Effector memory CD8-positive, alpha-beta T cell (primary cell): ENCODE measurements at regions not wholly inside any gene's neighbourhood (a gene's known extent, or its start where the extent isn't known, plus 50 kb on each side); places are given as distances from the start of the nearest gene placed in this dataset.
"Not testable (repeated sequence)": the region's sequence is repeated elsewhere in the genome, so short reads cannot be mapped to it uniquely, and the experiment has no call there.

Source experiments
- ATAC-seq: fragments of 150-1000 bp; cut with Tn5 transposase; replicated peaks from 2 replicates; pipeline ENCODE4 v1.10.0; 2021; ENCODE audit warnings: mild to moderate bottlenecking, moderate library complexity
- DNase-seq, 3 experiments: peaks; one replicate each; pipeline ENCODE4 v3.0.0; 2021
- H3K27ac Mint-ChIP-seq, 2 donors: one replicate each; pipeline ENCODE4 v1.8.0; 2022; ENCODE audit warnings: mild to moderate bottlenecking in 2 of 2, mixed read lengths in 2 of 2, moderate library complexity in 2 of 2
- H3K27me3 Mint-ChIP-seq, 2 donors: one replicate each; pipeline ENCODE4 v1.8.0; 2022; ENCODE audit warnings: mixed read lengths in 2 of 2
- H3K36me3 Mint-ChIP-seq: one replicate; pipeline ENCODE4 v1.8.0; 2022; ENCODE audit warnings: mild to moderate bottlenecking, moderate library complexity, mixed read lengths; ENCODE audit not compliant: insufficient read depth
- H3K4me1 Mint-ChIP-seq, 2 donors: one replicate each; pipeline ENCODE4 v1.8.0; 2022; ENCODE audit warnings: low read depth in 2 of 2, mixed read lengths in 2 of 2
- H3K4me3 Mint-ChIP-seq, 2 donors: one replicate each; pipeline ENCODE4 v1.8.0; 2022; ENCODE audit warnings: mild to moderate bottlenecking in 2 of 2, mixed read lengths in 2 of 2, moderate library complexity in 2 of 2
- H3K9me3 Mint-ChIP-seq, 2 donors: one replicate each; pipeline ENCODE4 v1.8.0; 2022; ENCODE audit warnings: mixed read lengths in 2 of 2

- H3K4me3 Mint-ChIP-seq, result no peak overlapping the region
- no peak overlapping the region for H3K27ac Mint-ChIP-seq
- ATAC-seq (no peak), DNase-seq (no peak)
- H3K27me3 Mint-ChIP-seq, result no peaks in the 10 kb centered on the region
- peaks cover 5% of the 10 kb centered on the region for H3K36me3 Mint-ChIP-seq
- H3K4me1 Mint-ChIP-seq, result no peaks in the 10 kb centered on the region
- peaks cover 0 to 4% of the 10 kb centered on the region in 2 donors for H3K9me3 Mint-ChIP-seq
Observed at GRCh38 chr7:119733127-119733879, 539.7 kb upstream of the KCND2 start.

DNA sequence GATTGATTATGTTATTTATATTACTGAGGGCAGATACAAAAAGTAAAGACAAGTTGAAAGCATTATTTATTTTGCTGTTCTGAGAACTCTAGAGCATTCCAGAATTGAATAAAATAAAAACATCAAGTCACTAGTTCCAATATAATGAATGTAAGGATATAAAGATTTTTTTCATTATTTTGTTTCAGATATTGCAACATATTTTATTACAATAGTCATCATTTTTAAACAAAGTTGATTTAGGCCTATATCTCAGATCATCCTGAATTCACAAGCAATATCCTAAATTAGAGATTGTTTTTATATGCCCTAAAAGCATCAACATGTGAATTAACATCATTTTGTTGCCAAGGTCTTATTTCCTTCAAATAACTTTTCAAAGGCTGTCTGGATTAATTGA lies 535.6 kb upstream of the KCND2 start:
- H3K36me3 Mint-ChIP-seq, result no peaks in the 10 kb centered on the region
- DNase-seq (no peak), ATAC-seq (no peak)
- H3K4me1 Mint-ChIP-seq, result no peaks in the 10 kb centered on the region
- H3K27ac Mint-ChIP-seq, result no peak overlapping the region
- no peak overlapping the region for H3K4me3 Mint-ChIP-seq
- H3K27me3 Mint-ChIP-seq, result no peaks in the 10 kb centered on the region
- peaks cover 2 to 4% of the 10 kb centered on the region in 2 donors for H3K9me3 Mint-ChIP-seq

DNA sequence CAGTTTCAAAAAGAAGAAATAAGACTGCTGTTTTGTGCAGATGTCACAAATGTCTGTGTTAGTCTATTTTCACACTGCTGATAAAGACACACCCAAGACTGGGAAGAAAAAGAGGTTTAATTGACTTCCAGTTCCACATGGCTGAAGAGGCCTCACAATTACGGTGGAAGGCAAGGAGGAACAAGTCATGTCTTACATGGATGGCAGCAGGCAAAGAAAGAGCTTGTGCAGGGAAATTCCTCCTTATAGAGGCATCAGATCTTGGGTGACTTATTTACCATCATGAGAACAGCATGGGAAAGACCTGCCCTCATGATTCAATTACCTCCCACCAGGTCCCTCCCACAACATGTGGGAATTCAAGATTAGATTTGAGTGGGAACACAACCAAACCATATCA lies 527.7 kb upstream of the KCND2 start:
- H3K4me3 Mint-ChIP-seq, H3K27ac Mint-ChIP-seq, ATAC-seq, DNase-seq, H3K36me3 Mint-ChIP-seq, H3K27me3 Mint-ChIP-seq, H3K4me1 Mint-ChIP-seq, H3K9me3 Mint-ChIP-seq: not testable (repeated sequence)

DNA sequence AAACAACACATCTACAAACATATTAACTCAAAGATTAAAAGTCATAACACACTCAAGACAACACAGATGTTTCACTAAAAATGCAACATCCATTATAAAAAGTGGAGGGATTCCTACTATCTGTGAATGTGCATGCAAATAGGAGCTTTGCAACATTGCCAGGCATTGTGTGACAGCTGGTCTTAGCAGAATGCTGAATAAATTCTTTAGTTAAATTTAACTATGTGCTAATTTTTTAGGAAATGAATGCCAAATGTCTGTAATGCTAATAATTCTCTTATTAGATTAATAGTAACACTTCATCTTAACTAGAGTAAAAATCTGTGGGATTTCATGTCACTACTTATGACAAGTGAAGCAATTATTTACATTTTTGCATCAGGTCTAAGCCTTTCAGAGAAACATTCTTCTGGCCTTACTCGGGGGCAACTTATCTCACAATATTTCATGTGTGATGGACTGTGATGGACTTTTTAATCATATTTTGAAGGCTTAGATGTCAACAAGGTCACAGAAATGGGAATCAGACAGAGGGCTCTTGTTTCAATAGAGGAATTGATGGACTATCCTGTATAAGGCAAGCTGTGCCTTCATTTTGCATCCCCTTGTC lies 524.6 kb upstream of the KCND2 start:
- H3K27me3 Mint-ChIP-seq, result no peaks in the 10 kb centered on the region
- DNase-seq, result no peak
- no peaks in the 10 kb centered on the region for H3K36me3 Mint-ChIP-seq
- H3K4me1 Mint-ChIP-seq, result no peaks in the 10 kb centered on the region
- H3K9me3 Mint-ChIP-seq, result no peaks in the 10 kb centered on the region
- no peak overlapping the region for H3K27ac Mint-ChIP-seq
- H3K4me3 Mint-ChIP-seq, result no peak overlapping the region
- ATAC-seq, result no peak

DNA sequence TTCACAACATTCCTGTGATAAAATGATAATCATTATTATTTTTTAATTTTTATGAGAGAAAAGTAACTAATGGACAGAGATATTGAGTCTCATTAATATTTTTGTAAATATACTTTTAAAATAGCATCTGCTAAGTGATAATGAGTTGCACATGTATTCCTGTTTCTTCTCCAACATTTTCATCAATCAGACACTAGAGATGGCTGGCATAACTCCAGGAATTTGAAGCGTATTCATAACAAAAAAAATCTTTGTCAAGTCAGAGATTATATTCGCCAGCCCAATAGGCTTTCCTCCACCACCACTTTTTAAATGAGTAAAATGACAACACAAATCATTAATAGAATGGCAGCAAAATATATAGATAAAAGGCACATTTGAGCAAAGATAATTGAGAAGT lies 524.0 kb upstream of the KCND2 start:
- H3K9me3 Mint-ChIP-seq, result no peaks in the 10 kb centered on the region
- no peak for ATAC-seq
- H3K4me1 Mint-ChIP-seq, result no peaks in the 10 kb centered on the region
- no peaks in the 10 kb centered on the region for H3K27me3 Mint-ChIP-seq
- no peaks in the 10 kb centered on the region for H3K36me3 Mint-ChIP-seq
- no peak for DNase-seq
- no peak overlapping the region for H3K4me3 Mint-ChIP-seq
- no peak overlapping the region for H3K27ac Mint-ChIP-seq

DNA sequence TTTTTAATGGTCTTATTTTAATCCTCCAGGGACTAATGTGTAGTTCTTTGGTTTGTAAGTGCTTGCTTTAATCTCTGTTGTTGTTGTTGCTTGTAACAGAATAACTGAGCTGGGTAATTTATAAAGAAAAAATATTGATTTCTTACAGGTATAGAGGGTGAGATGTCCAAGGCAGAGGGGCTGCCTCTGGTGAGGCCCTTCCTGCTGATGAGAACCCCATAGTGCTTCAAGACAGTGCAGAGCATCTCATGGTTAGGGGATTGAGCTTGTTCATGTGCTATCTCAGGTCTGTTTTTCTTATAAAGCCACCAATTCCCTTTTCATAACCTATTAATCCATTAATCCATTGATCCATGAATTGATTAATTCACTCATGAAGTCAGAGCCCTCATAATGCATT lies 516.3 kb upstream of the KCND2 start:
- peaks cover 0 to 4% of the 10 kb centered on the region in 2 donors for H3K9me3 Mint-ChIP-seq
- H3K4me1 Mint-ChIP-seq, result no peaks in the 10 kb centered on the region
- DNase-seq, result no peak
- H3K27me3 Mint-ChIP-seq, result no peaks in the 10 kb centered on the region
- no peaks in the 10 kb centered on the region for H3K36me3 Mint-ChIP-seq
- no peak overlapping the region for H3K4me3 Mint-ChIP-seq
- no peak overlapping the region for H3K27ac Mint-ChIP-seq
- no peak for ATAC-seq

DNA sequence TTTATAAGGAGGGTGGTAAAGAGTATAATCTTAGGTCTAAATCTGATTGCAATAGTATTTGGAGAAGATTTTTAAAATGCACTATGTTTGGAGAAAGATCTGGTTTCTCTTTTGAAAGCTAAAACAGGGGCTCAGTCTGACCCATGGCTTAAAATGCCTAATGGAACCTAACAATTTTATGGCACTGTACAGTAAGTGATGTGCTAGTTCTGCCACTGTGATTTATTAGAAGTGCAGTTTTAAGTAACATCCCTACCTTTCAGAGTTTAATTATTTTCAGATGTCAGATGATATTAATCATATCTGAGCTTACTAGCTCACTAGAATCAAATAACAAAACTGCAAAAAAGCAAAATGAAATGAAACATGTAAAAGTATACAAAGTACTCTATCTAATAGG lies 514.7 kb upstream of the KCND2 start:
- no peaks in the 10 kb centered on the region for H3K4me1 Mint-ChIP-seq
- H3K36me3 Mint-ChIP-seq, result no peaks in the 10 kb centered on the region
- H3K4me3 Mint-ChIP-seq, result no peak overlapping the region
- H3K27me3 Mint-ChIP-seq, result no peaks in the 10 kb centered on the region
- no peak overlapping the region for H3K27ac Mint-ChIP-seq
- no peak for ATAC-seq
- H3K9me3 Mint-ChIP-seq, result peaks cover 0 to 4% of the 10 kb centered on the region in 2 donors
- DNase-seq, result no peak

- ATAC-seq (no peak), DNase-seq (no peak)
- no peaks in the 10 kb centered on the region for H3K4me1 Mint-ChIP-seq
- no peak overlapping the region for H3K27ac Mint-ChIP-seq
- H3K4me3 Mint-ChIP-seq, result no peak overlapping the region
- H3K9me3 Mint-ChIP-seq, result peaks cover 0 to 6% of the 10 kb centered on the region in 2 donors
- H3K27me3 Mint-ChIP-seq, result no peaks in the 10 kb centered on the region
- no peaks in the 10 kb centered on the region for H3K36me3 Mint-ChIP-seq
Observed at GRCh38 chr7:119761776-119762175, 511.2 kb upstream of the KCND2 start.

DNA sequence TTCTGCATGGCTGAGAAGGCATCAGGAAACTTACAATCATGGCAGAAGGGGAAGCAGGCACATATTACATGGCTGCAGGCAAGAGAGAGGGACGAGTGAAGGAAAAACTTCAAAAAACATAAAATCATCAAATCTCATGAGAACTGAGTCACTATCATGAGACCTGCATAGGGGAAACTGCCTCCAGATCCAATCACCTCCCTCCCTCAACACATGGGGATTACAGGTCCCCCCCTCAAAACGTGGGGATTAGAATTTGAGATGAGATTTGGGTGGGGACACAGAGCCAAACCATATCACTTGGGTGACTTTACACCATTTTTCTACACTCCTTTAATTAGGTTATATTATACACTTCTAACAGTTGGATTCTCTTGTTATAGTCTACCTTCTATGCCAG lies 490.7 kb upstream of the KCND2 start:
- Mint-ChIP-seq H3K9me3 (peaks cover 2 to 11% of the 10 kb centered on the region in 2 donors), H3K4me3 (no peak overlapping the region)

GRCh38 chr7:119783799-119784198 lies 489.2 kb upstream of the KCND2 start:
- DNase-seq (no peak), ATAC-seq (no peak)
- Mint-ChIP-seq H3K27ac (no peak overlapping the region), H3K9me3 (peaks cover 2 to 5% of the 10 kb centered on the region in 2 donors), H3K4me1 (no peaks in the 10 kb centered on the region), H3K27me3 (no peaks in the 10 kb centered on the region), H3K36me3 (no peaks in the 10 kb centered on the region), H3K4me3 (no peak overlapping the region)

More for the DNA sequence above, 490.7 kb upstream of the KCND2 start:
- H3K27me3 Mint-ChIP-seq, result no peaks in the 10 kb centered on the region
- no peak for ATAC-seq
- no peaks in the 10 kb centered on the region for H3K4me1 Mint-ChIP-seq
- no peak for DNase-seq
- H3K36me3 Mint-ChIP-seq, result no peaks in the 10 kb centered on the region
- H3K27ac Mint-ChIP-seq, result no peak overlapping the region

DNA sequence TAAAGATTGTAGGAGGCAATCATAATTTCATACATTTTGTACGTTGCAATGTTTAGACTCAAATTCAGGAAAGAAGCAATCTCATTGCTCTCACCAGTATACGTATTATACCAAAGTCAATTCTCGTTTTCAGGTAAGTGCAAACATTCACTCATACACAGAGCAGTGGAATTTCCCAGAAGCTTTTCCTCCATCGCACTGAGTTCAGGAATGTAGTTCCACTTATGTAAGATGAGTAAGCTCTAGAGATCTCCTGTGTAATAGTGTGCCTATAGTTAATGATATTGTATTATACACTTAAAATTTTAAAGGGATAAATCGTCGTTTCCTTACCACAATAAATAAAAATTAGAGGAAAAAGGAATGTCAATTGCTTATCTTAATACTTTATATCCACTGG lies 470.8 kb upstream of the KCND2 start:
- no peak for ATAC-seq

GRCh38 chr7:119825091-119825655 lies 447.8 kb upstream of the KCND2 start:
- Mint-ChIP-seq H3K9me3 (peaks cover 7% of the 10 kb centered on the region in 2 donors), H3K27me3 (no peaks in the 10 kb centered on the region), H3K27ac (no peak overlapping the region), H3K4me3 (no peak overlapping the region), H3K4me1 (no peaks in the 10 kb centered on the region), H3K36me3 (no peaks in the 10 kb centered on the region)
- DNase-seq, result no peak
- ATAC-seq, result no peak

More for the DNA sequence above, 470.8 kb upstream of the KCND2 start:
- no peaks in the 10 kb centered on the region for H3K36me3 Mint-ChIP-seq
- H3K27ac Mint-ChIP-seq, result no peak overlapping the region
- no peaks in the 10 kb centered on the region for H3K4me1 Mint-ChIP-seq
- DNase-seq, result no peak
- H3K9me3 Mint-ChIP-seq, result peaks cover 0 to 3% of the 10 kb centered on the region in 2 donors
- no peaks in the 10 kb centered on the region for H3K27me3 Mint-ChIP-seq
- H3K4me3 Mint-ChIP-seq, result no peak overlapping the region

DNA sequence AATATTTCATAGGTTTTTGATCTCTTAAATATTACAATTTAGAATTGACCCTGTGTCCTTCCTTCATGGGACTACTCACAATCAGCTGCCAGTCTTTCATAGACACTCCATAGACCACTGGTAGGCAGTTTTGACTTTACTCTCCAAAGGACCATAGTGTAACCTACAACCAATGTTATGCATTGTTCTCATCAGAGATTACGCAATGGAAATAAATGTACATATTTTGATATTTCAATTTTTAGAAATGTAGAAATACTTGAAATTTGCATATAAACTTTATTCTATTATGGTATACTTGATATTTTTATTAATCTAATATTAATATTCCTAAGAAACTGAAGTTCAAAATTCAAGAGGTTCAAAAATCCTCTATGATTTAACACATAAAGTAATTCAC lies 446.4 kb upstream of the KCND2 start:
- Mint-ChIP-seq H3K4me3 (no peak overlapping the region), H3K4me1 (no peaks in the 10 kb centered on the region), H3K27me3 (no peaks in the 10 kb centered on the region), H3K36me3 (no peaks in the 10 kb centered on the region), H3K9me3 (peaks cover 7 to 9% of the 10 kb centered on the region in 2 donors), H3K27ac (no peak overlapping the region)
- no peak for DNase-seq
- ATAC-seq, result no peak

DNA sequence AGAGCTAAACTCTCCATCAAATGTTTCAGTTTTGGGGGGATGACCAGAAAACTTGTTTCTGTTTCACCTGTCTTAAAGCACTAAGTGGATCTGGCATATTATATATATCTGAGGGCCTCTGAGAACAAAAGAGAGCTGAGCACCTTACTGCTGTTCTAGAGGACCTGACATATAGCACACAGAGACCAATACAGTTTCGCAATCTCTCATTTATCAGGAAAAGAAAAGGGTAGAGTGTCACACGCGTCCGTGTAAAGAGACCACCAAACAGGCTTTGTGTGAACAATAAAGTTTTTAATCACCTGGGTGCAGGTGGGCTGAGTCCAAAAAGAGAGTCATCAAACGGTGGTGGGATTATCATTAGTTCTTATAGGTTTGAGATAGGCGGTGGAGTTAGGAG lies 434.5 kb upstream of the KCND2 start:
- no peaks in the 10 kb centered on the region for H3K36me3 Mint-ChIP-seq
- no peaks in the 10 kb centered on the region for H3K27me3 Mint-ChIP-seq
- H3K4me1 Mint-ChIP-seq, result no peaks in the 10 kb centered on the region
- H3K9me3 Mint-ChIP-seq, result peaks cover 7 to 11% of the 10 kb centered on the region in 2 donors
- H3K27ac Mint-ChIP-seq, result no peak overlapping the region
- no peak for ATAC-seq
- H3K4me3 Mint-ChIP-seq, result no peak overlapping the region
- no peak for DNase-seq
